Heart left ventricle (tissue), 13 donors: ENCODE measurements at regions not wholly inside any gene's neighbourhood (a gene's known extent, or its start where the extent isn't known, plus 50 kb on each side); places are given as distances from the start of the nearest gene placed in this dataset.

Experiments used
- POLR2A ChIP-seq, 2 donors: fragments of 450-650 bp; IDR thresholded peaks; one replicate each; pipeline ENCODE4 v1.6.1; 2017; ENCODE audit warnings: antibody characterized with exemption in 2 of 2, mild to moderate bottlenecking in 2 of 2, moderate library complexity in 2 of 2
- TF ChIP-seq, protein P1 (sequence below), 12 donors: fragments of 200-600 bp; sonication (generic) in 4 of 12; IDR thresholded peaks; one replicate each; pipeline versions ENCODE4 v1.5.0 to v1.8.0; 2018 to 2022; ENCODE audit warnings: antibody characterized with exemption in 12 of 12, mild to moderate bottlenecking in 5 of 12
- donor health status: ischemic (EF 13 %, LVEDD 7.1; RV severe dilation, severe dysfunction).
- donor health status: DM: no; HTN: yes; CAD: no.
- donor health status: DM: no; HTN: no; CAD: no.
- donor health status: ischemic (EF 25% LVEDD 6.9; RV normal size, moderate dysfunction).
- donor health status: ischemic (EF 25% LVEDD 5.7; RV mildly dilated, moderate dysfunction).
- donor health status: ischemic (EF 35%, LVEDD 5.7; RV mildly dilated, moderate dysfunction).
- donor health status: nonischemic (EF 11% LVEDD 7.7; RV severe dilation, severe dysfunction).
- donor health status: DM: yes; HTN: yes; CAD: no.
- donor health status: PGD.
- donor health status: ischemic (EF 29% LVEDD 5.4; RV normal size, mild dysfunction).
- donor health status: nonischemic (EF 23%, LVEDD 6.1; RV moderate dilation, normal function).

GRCh38 chr4:140268186-140268841 is 105.1 kb upstream of the SCOC start:
- no peak for TF ChIP-seq POLR2A (IDR thresholded peaks at IDR 0.05)
- TF ChIP-seq, protein P1, sequence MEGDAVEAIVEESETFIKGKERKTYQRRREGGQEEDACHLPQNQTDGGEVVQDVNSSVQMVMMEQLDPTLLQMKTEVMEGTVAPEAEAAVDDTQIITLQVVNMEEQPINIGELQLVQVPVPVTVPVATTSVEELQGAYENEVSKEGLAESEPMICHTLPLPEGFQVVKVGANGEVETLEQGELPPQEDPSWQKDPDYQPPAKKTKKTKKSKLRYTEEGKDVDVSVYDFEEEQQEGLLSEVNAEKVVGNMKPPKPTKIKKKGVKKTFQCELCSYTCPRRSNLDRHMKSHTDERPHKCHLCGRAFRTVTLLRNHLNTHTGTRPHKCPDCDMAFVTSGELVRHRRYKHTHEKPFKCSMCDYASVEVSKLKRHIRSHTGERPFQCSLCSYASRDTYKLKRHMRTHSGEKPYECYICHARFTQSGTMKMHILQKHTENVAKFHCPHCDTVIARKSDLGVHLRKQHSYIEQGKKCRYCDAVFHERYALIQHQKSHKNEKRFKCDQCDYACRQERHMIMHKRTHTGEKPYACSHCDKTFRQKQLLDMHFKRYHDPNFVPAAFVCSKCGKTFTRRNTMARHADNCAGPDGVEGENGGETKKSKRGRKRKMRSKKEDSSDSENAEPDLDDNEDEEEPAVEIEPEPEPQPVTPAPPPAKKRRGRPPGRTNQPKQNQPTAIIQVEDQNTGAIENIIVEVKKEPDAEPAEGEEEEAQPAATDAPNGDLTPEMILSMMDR (IDR thresholded peaks at IDR 0.05) = no peak
